ENCODE measurements at regions not wholly inside any gene's neighbourhood (a gene's known extent, or its start where the extent isn't known, plus 50 kb on each side); places are given as distances from the start of the nearest gene placed in this dataset.
"Not testable (repeated sequence)": the region's sequence is repeated elsewhere in the genome, so short reads cannot be mapped to it uniquely, and the experiment has no call there.

- H3K36me3 ChIP-seq (ENCODE audit: control insufficient read depth in 2 of 2, extremely low read depth in 1 of 2, insufficient read depth in 2 of 2, low read length in 2 of 2); H3K9me1 ChIP-seq (replicated peaks; ENCODE audit: control insufficient read depth, extremely low read depth, insufficient read depth, low read length); CTCF ChIA-PET; DNase-seq (ENCODE audit: low read depth, low spot score); dilution Hi-C loops (cut with MboI; ENCODE audit: extremely low pct_ligation_motif_present, low sequenced_read_pairs); H4K20me1 ChIP-seq (replicated peaks; ENCODE audit: control insufficient read depth, extremely low read depth, insufficient read depth, low read length); H3K79me2 ChIP-seq (ENCODE audit: control insufficient read depth, insufficient read depth, low read length); H3K4me3 ChIP-seq (replicated peaks in 1 of 3; ENCODE audit: insufficient read depth in 1 of 3, low read depth in 1 of 3, low read length in 3 of 3); H3K4me2 ChIP-seq (ENCODE audit: insufficient read depth, low read length); H3K27ac ChIP-seq (ENCODE audit: insufficient read depth, low read depth, low read length); FAIRE-seq; BruUV-seq (replicated peaks); H3K9ac ChIP-seq (replicated peaks; ENCODE audit: extremely low read depth, insufficient read depth, low read length); H3K27me3 ChIP-seq (ENCODE audit: control insufficient read depth in 2 of 2, insufficient read depth in 2 of 2, low read length in 2 of 2); H3K9me3 ChIP-seq (replicated peaks; ENCODE audit: control insufficient read depth, insufficient read depth, low read length); POLR2A ChIA-PET; H3K4me1 ChIP-seq (ENCODE audit: control insufficient read depth, extremely low read depth, insufficient read depth, low read length); intact Hi-C loops (cut with micrococcal nuclease); H2AFZ ChIP-seq (ENCODE audit: low read depth, low read length): not testable (repeated sequence)
These were observed 283.4 kb downstream of the ZFY start for GRCh38 chrY:3218559-3218958.

GRCh38 chrY:3262911-3263310 lies 316.0 kb upstream of the TGIF2LY start:
- intact Hi-C loops (cut with micrococcal nuclease); H3K9me1 ChIP-seq (replicated peaks; ENCODE audit: control insufficient read depth, extremely low read depth, insufficient read depth, low read length); H2AFZ ChIP-seq (ENCODE audit: low read depth, low read length); H3K9me3 ChIP-seq (replicated peaks; ENCODE audit: control insufficient read depth, insufficient read depth, low read length); H3K9ac ChIP-seq (replicated peaks; ENCODE audit: extremely low read depth, insufficient read depth, low read length); DNase-seq (ENCODE audit: low read depth, low spot score); BruUV-seq (replicated peaks); H3K27me3 ChIP-seq (ENCODE audit: control insufficient read depth in 2 of 2, insufficient read depth in 2 of 2, low read length in 2 of 2); H3K4me2 ChIP-seq (ENCODE audit: insufficient read depth, low read length); H3K27ac ChIP-seq (ENCODE audit: insufficient read depth, low read depth, low read length); H3K4me1 ChIP-seq (ENCODE audit: control insufficient read depth, extremely low read depth, insufficient read depth, low read length); CTCF ChIA-PET; H3K36me3 ChIP-seq (ENCODE audit: control insufficient read depth in 2 of 2, extremely low read depth in 1 of 2, insufficient read depth in 2 of 2, low read length in 2 of 2); H3K79me2 ChIP-seq (ENCODE audit: control insufficient read depth, insufficient read depth, low read length); FAIRE-seq; dilution Hi-C loops (cut with MboI; ENCODE audit: extremely low pct_ligation_motif_present, low sequenced_read_pairs); H4K20me1 ChIP-seq (replicated peaks; ENCODE audit: control insufficient read depth, extremely low read depth, insufficient read depth, low read length); H3K4me3 ChIP-seq (replicated peaks in 1 of 3; ENCODE audit: insufficient read depth in 1 of 3, low read depth in 1 of 3, low read length in 3 of 3); POLR2A ChIA-PET: not testable (repeated sequence)

- H3K4me1 ChIP-seq (ENCODE audit: control insufficient read depth, extremely low read depth, insufficient read depth, low read length); BruUV-seq (replicated peaks); CTCF ChIA-PET; H3K9ac ChIP-seq (replicated peaks; ENCODE audit: extremely low read depth, insufficient read depth, low read length); H3K27ac ChIP-seq (ENCODE audit: insufficient read depth, low read depth, low read length); H2AFZ ChIP-seq (ENCODE audit: low read depth, low read length); H3K9me1 ChIP-seq (replicated peaks; ENCODE audit: control insufficient read depth, extremely low read depth, insufficient read depth, low read length); intact Hi-C loops (cut with micrococcal nuclease); dilution Hi-C loops (cut with MboI; ENCODE audit: extremely low pct_ligation_motif_present, low sequenced_read_pairs); H4K20me1 ChIP-seq (replicated peaks; ENCODE audit: control insufficient read depth, extremely low read depth, insufficient read depth, low read length); FAIRE-seq; POLR2A ChIA-PET; H3K79me2 ChIP-seq (ENCODE audit: control insufficient read depth, insufficient read depth, low read length); DNase-seq (ENCODE audit: low read depth, low spot score); H3K36me3 ChIP-seq (ENCODE audit: control insufficient read depth in 2 of 2, extremely low read depth in 1 of 2, insufficient read depth in 2 of 2, low read length in 2 of 2); H3K4me3 ChIP-seq (replicated peaks in 1 of 3; ENCODE audit: insufficient read depth in 1 of 3, low read depth in 1 of 3, low read length in 3 of 3); H3K9me3 ChIP-seq (replicated peaks; ENCODE audit: control insufficient read depth, insufficient read depth, low read length); H3K27me3 ChIP-seq (ENCODE audit: control insufficient read depth in 2 of 2, insufficient read depth in 2 of 2, low read length in 2 of 2); H3K4me2 ChIP-seq (ENCODE audit: insufficient read depth, low read length): not testable (repeated sequence)
These were observed 290.8 kb upstream of the TGIF2LY start for GRCh38 chrY:3288063-3288462.

GRCh38 chrY:3297235-3297634 lies 281.6 kb upstream of the TGIF2LY start:
- H3K4me2 ChIP-seq (ENCODE audit: insufficient read depth, low read length); H2AFZ ChIP-seq (ENCODE audit: low read depth, low read length); H4K20me1 ChIP-seq (replicated peaks; ENCODE audit: control insufficient read depth, extremely low read depth, insufficient read depth, low read length); dilution Hi-C loops (cut with MboI; ENCODE audit: extremely low pct_ligation_motif_present, low sequenced_read_pairs); H3K79me2 ChIP-seq (ENCODE audit: control insufficient read depth, insufficient read depth, low read length); POLR2A ChIA-PET; CTCF ChIA-PET; H3K9ac ChIP-seq (replicated peaks; ENCODE audit: extremely low read depth, insufficient read depth, low read length); H3K4me3 ChIP-seq (replicated peaks in 1 of 3; ENCODE audit: insufficient read depth in 1 of 3, low read depth in 1 of 3, low read length in 3 of 3); H3K4me1 ChIP-seq (ENCODE audit: control insufficient read depth, extremely low read depth, insufficient read depth, low read length); H3K27ac ChIP-seq (ENCODE audit: insufficient read depth, low read depth, low read length); H3K36me3 ChIP-seq (ENCODE audit: control insufficient read depth in 2 of 2, extremely low read depth in 1 of 2, insufficient read depth in 2 of 2, low read length in 2 of 2); H3K9me1 ChIP-seq (replicated peaks; ENCODE audit: control insufficient read depth, extremely low read depth, insufficient read depth, low read length); H3K9me3 ChIP-seq (replicated peaks; ENCODE audit: control insufficient read depth, insufficient read depth, low read length); FAIRE-seq; DNase-seq (ENCODE audit: low read depth, low spot score); intact Hi-C loops (cut with micrococcal nuclease); H3K27me3 ChIP-seq (ENCODE audit: control insufficient read depth in 2 of 2, insufficient read depth in 2 of 2, low read length in 2 of 2); BruUV-seq (replicated peaks): not testable (repeated sequence)
